ENCODE measurements at regions not wholly inside any gene's neighbourhood (a gene's known extent, or its start where the extent isn't known, plus 50 kb on each side); places are given as distances from the start of the nearest gene placed in this dataset.

DNA sequence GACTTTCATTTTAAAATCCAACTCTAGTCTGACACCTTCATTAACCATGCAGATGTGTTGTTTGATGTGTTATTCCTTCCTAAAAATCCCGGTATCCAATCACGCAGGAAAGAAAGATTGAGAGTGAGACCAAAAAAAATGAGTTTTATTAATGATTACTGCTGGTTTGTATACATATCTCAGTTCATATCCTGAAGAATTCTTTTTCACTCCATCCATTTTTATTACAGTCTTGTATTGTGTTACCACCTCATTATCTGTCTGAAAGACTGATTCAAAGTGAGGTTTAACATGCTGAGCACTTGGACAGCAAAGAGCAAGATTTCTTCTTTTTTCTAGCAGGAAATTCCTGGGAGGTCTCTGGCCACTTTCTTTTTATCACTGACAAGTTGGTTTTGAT lies 268.3 kb downstream of the CDH11 start:
- DNase-seq (ENCODE audit: low read depth, low spot score) (no peak), ATAC-seq (no peak), FAIRE-seq (no peak)
- RAD21 ChIA-PET (ENCODE audit: unreplicated experiment) = no interaction called here
- H3K4me1 ChIP-seq (ENCODE audit: control insufficient read depth, insufficient read depth, low read length) = no peaks in the 10 kb centered on the region
- H3K4me2 ChIP-seq (ENCODE audit: control insufficient read depth, insufficient read depth) = no peak overlapping the region
- CTCF ChIA-PET = no interaction called here
- H3K36me3 ChIP-seq (ENCODE audit: control insufficient read depth in 2 of 2, insufficient read depth in 2 of 2, low read length in 1 of 2) = no peaks in the 10 kb centered on the region
- no peaks in the 10 kb centered on the region for H3K79me2 ChIP-seq (ENCODE audit: control insufficient read depth, insufficient read depth, low read length)
- no TSS peak for BruUV-seq (replicated peaks)
- SMC1A ChIA-PET (ENCODE audit: uncharacterized antibody, unreplicated experiment) = no interaction called here
- in situ Hi-C loops (cut with MboI) = no loop called here
- H3K4me3 ChIP-seq = no peak overlapping the region
- intact Hi-C loops (cut with micrococcal nuclease; ENCODE audit: unreplicated experiment) = no loop called here
- no peaks in the 10 kb centered on the region for H4K20me1 ChIP-seq (ENCODE audit: control insufficient read depth, insufficient read depth)
- H3K27me3 ChIP-seq (replicated peaks in 1 of 2; ENCODE audit: control insufficient read depth in 2 of 2, insufficient read depth in 2 of 2, low read length in 1 of 2) = no peaks in the 10 kb centered on the region
- H3K27ac ChIP-seq (ENCODE audit: control insufficient read depth, insufficient read depth) = no peak overlapping the region
- no peak overlapping the region for H2AFZ ChIP-seq (ENCODE audit: control insufficient read depth, low read depth, low read length)
- POLR2A ChIA-PET = no interaction called here
- 48% methylated on average over 2 of the region's 2 CpGs for WGBS (ENCODE audit: insufficient coverage, insufficient replicate concordance, low lambda C conversion rate, missing lambda C conversion rate)
- H3K9ac ChIP-seq (ENCODE audit: control insufficient read depth, insufficient read depth, low read length) = no peak overlapping the region
- H3K9me3 ChIP-seq (replicated peaks; ENCODE audit: control insufficient read depth, insufficient read depth, low read length) = no peaks in the 10 kb centered on the region
- no peak for TF ChIP-seq NR2F1 (conservative IDR thresholded peaks at IDR 0.05)
- TF ChIP-seq RFX5 (IDR thresholded peaks at IDR 0.05; ENCODE audit: low read depth, low read length) = no peak
- no peak for TF ChIP-seq CBFB (IDR thresholded peaks at IDR 0.05; ENCODE audit: low read depth)
- no peak for TF ChIP-seq YBX1 (IDR thresholded peaks at IDR 0.05)
- TF ChIP-seq, protein P1, sequence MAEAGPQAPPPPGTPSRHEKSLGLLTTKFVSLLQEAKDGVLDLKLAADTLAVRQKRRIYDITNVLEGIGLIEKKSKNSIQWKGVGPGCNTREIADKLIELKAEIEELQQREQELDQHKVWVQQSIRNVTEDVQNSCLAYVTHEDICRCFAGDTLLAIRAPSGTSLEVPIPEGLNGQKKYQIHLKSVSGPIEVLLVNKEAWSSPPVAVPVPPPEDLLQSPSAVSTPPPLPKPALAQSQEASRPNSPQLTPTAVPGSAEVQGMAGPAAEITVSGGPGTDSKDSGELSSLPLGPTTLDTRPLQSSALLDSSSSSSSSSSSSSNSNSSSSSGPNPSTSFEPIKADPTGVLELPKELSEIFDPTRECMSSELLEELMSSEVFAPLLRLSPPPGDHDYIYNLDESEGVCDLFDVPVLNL (IDR thresholded peaks at IDR 0.05; ENCODE audit: low read depth, low read length) = no peak
- TF ChIP-seq MTA2 (IDR thresholded peaks at IDR 0.05; ENCODE audit: low read depth) = no peak
- TF ChIP-seq BMI1 (IDR thresholded peaks at IDR 0.05; ENCODE audit: borderline replicate concordance) = no peak
- no peak for TF ChIP-seq ASH2L (IDR thresholded peaks at IDR 0.05; ENCODE audit: borderline replicate concordance, low read depth)
- TF ChIP-seq, protein P2, sequence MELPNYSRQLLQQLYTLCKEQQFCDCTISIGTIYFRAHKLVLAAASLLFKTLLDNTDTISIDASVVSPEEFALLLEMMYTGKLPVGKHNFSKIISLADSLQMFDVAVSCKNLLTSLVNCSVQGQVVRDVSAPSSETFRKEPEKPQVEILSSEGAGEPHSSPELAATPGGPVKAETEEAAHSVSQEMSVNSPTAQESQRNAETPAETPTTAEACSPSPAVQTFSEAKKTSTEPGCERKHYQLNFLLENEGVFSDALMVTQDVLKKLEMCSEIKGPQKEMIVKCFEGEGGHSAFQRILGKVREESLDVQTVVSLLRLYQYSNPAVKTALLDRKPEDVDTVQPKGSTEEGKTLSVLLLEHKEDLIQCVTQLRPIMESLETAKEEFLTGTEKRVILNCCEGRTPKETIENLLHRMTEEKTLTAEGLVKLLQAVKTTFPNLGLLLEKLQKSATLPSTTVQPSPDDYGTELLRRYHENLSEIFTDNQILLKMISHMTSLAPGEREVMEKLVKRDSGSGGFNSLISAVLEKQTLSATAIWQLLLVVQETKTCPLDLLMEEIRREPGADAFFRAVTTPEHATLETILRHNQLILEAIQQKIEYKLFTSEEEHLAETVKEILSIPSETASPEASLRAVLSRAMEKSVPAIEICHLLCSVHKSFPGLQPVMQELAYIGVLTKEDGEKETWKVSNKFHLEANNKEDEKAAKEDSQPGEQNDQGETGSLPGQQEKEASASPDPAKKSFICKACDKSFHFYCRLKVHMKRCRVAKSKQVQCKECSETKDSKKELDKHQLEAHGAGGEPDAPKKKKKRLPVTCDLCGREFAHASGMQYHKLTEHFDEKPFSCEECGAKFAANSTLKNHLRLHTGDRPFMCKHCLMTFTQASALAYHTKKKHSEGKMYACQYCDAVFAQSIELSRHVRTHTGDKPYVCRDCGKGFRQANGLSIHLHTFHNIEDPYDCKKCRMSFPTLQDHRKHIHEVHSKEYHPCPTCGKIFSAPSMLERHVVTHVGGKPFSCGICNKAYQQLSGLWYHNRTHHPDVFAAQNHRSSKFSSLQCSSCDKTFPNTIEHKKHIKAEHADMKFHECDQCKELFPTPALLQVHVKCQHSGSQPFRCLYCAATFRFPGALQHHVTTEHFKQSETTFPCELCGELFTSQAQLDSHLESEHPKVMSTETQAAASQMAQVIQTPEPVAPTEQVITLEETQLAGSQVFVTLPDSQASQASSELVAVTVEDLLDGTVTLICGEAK (IDR thresholded peaks at IDR 0.05; ENCODE audit: borderline replicate concordance) = no peak
- TF ChIP-seq KAT2A (conservative IDR thresholded peaks at IDR 0.05; ENCODE audit: control insufficient read depth, low read depth, low read length) = no peak
- TF ChIP-seq TBL1XR1 (IDR thresholded peaks at IDR 0.05; ENCODE audit: low read depth, low read length) = no peak
- TF ChIP-seq ZBED1 (IDR thresholded peaks at IDR 0.05; ENCODE audit: borderline replicate concordance) = no peak
- TF ChIP-seq FOS (IDR thresholded peaks at IDR 0.05; ENCODE audit: borderline replicate concordance, extremely low read depth, insufficient read length) = no peak
- no peak for TF ChIP-seq CREB1 (IDR thresholded peaks at IDR 0.05; ENCODE audit: low read depth)
- TF ChIP-seq SIN3A (IDR thresholded peaks at IDR 0.05; ENCODE audit: low read depth, low read length) = no peak
- TF ChIP-seq KLF5 (IDR thresholded peaks at IDR 0.05; ENCODE audit: partially characterized antibody) = no peak
- no peak for TF ChIP-seq YY1 (IDR thresholded peaks at IDR 0.05; ENCODE audit: low read depth, low read length)
- TF ChIP-seq, protein P3, sequence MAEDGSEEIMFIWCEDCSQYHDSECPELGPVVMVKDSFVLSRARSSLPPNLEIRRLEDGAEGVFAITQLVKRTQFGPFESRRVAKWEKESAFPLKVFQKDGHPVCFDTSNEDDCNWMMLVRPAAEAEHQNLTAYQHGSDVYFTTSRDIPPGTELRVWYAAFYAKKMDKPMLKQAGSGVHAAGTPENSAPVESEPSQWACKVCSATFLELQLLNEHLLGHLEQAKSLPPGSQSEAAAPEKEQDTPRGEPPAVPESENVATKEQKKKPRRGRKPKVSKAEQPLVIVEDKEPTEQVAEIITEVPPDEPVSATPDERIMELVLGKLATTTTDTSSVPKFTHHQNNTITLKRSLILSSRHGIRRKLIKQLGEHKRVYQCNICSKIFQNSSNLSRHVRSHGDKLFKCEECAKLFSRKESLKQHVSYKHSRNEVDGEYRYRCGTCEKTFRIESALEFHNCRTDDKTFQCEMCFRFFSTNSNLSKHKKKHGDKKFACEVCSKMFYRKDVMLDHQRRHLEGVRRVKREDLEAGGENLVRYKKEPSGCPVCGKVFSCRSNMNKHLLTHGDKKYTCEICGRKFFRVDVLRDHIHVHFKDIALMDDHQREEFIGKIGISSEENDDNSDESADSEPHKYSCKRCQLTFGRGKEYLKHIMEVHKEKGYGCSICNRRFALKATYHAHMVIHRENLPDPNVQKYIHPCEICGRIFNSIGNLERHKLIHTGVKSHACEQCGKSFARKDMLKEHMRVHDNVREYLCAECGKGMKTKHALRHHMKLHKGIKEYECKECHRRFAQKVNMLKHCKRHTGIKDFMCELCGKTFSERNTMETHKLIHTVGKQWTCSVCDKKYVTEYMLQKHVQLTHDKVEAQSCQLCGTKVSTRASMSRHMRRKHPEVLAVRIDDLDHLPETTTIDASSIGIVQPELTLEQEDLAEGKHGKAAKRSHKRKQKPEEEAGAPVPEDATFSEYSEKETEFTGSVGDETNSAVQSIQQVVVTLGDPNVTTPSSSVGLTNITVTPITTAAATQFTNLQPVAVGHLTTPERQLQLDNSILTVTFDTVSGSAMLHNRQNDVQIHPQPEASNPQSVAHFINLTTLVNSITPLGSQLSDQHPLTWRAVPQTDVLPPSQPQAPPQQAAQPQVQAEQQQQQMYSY (CRISPR knock-in tag; IDR thresholded peaks at IDR 0.05) = no peak
